Suprapubic skin (tissue), 4 donors: ENCODE measurements at regions not wholly inside any gene's neighbourhood (a gene's known extent, or its start where the extent isn't known, plus 50 kb on each side); places are given as distances from the start of the nearest gene placed in this dataset.

Source experiments
- POLR2A ChIP-seq, 2 donors: fragments of 450-650 bp; IDR thresholded peaks; one replicate each; pipeline ENCODE4 v1.6.1; 2017; ENCODE audit warnings: antibody characterized with exemption in 2 of 2, mild to moderate bottlenecking in 2 of 2, moderate library complexity in 2 of 2
- POLR2AphosphoS5 ChIP-seq, 3 donors: sonication (generic); formaldehyde crosslinking; IDR thresholded peaks; one replicate each; pipeline ENCODE4 v1.6.1; 2017; ENCODE audit warnings: antibody characterized with exemption in 3 of 3
- TF ChIP-seq, protein P1 (sequence below), 2 donors: fragments of 200-600 bp in 1 of 2; fragments of 450-650 bp in 1 of 2; sonication (generic) in 1 of 2; IDR thresholded peaks; one replicate each; pipeline ENCODE4 v1.5.1; 2016 to 2019; ENCODE audit warnings: antibody characterized with exemption in 2 of 2, mild to moderate bottlenecking in 1 of 2, moderate library complexity in 1 of 2

DNA sequence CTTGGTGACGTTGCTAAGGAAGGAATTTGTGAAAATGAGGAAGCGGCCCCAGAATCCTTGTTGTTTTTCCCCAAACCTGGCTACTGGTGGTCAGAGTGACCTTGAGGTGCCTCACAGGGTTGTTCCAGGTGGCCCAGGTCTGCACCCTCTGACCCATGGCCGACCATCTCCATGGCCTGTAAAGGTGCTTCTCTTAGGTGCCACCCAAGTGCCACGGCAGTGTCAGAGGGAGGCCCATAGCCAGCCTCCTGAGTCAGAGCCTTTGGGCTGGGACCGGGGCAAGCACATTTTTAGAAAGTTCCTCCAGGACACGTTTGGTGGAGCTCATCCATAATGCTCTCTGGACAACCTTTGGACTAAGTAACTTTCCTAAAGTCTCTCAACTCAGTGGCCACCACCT, 83.9 kb upstream of the IRS2 start:
- TF ChIP-seq POLR2AphosphoS5 (IDR thresholded peaks at IDR 0.05) (no peak), POLR2A (IDR thresholded peaks at IDR 0.05) (no peak)
- TF ChIP-seq, protein P1, sequence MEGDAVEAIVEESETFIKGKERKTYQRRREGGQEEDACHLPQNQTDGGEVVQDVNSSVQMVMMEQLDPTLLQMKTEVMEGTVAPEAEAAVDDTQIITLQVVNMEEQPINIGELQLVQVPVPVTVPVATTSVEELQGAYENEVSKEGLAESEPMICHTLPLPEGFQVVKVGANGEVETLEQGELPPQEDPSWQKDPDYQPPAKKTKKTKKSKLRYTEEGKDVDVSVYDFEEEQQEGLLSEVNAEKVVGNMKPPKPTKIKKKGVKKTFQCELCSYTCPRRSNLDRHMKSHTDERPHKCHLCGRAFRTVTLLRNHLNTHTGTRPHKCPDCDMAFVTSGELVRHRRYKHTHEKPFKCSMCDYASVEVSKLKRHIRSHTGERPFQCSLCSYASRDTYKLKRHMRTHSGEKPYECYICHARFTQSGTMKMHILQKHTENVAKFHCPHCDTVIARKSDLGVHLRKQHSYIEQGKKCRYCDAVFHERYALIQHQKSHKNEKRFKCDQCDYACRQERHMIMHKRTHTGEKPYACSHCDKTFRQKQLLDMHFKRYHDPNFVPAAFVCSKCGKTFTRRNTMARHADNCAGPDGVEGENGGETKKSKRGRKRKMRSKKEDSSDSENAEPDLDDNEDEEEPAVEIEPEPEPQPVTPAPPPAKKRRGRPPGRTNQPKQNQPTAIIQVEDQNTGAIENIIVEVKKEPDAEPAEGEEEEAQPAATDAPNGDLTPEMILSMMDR (IDR thresholded peaks at IDR 0.05) = no peak
